ENCODE measurements at regions not wholly inside any gene's neighbourhood (a gene's known extent, or its start where the extent isn't known, plus 50 kb on each side); places are given as distances from the start of the nearest gene placed in this dataset.

DNA sequence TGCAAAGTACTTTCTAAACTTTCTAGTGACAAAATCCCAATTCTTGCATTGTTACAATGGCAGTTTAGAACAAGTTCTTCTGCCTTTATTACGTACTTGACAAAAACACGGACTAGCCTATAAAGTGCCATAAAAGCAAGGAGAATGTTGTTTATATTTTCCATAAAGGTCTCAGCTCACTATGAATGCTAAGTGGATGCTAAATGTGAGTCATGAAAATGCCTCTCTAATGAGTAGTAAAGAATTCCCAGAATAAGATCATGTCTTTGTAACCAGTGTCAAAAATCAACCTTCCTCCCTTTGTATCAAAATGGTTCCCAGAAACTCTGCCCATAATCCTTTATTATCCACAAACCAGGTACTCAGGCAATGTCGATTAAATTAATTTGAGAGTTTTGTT, 539.8 kb upstream of the SLIT2 start:
- DNase-seq (ENCODE audit: low read depth) = peak; percentile 54

GRCh38 chr4:19707876-19708275, 543.8 kb upstream of the SLIT2 start:
- DNase-seq (ENCODE audit: low read depth) = no peak

DNA sequence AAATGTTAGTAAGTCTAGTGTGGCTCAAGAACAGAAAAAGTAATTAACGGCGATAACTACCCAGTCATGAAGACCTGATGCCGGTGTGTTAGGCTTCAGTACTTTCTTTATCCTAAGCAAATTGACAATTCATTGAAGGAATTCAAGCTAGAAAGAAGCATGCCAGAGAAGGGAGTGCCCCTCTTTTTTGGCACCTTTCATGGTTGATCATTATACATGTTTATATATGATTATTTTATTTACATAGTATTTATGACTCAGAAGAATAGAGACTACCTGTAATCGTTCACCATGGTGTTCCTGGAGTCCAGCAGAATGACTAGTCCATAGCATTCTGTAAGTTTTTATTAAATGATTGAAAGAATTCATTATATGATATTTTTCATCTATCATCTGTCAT, 548.3 kb upstream of the SLIT2 start:
- DNase-seq (ENCODE audit: low read depth) = no peak

DNA sequence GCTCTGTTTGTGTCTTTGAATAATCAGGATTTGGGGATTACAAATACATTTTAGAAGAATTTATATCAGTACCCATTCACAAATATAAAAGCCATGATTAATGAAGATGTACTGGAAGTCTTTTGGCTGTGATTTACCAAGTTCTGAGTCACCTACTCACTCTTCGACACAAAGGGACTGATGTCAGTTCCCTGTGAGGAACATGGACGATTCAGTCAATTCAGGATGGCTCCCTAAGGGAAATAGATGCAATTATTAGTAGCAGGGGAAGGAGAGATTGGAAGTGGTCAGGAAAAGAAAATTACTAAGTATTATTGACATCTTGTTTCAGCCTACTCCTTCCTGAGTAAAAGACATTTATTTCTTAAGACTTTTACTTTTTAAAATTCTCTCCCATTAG, 550.7 kb upstream of the SLIT2 start:
- no peak for DNase-seq (ENCODE audit: low read depth)

- DNase-seq (ENCODE audit: low read depth) = no peak
These were observed 552.7 kb upstream of the SLIT2 start for GRCh38 chr4:19698961-19699360.

- DNase-seq (ENCODE audit: low read depth) = no peak
These were observed 556.9 kb upstream of the SLIT2 start for GRCh38 chr4:19694812-19695211.

DNA sequence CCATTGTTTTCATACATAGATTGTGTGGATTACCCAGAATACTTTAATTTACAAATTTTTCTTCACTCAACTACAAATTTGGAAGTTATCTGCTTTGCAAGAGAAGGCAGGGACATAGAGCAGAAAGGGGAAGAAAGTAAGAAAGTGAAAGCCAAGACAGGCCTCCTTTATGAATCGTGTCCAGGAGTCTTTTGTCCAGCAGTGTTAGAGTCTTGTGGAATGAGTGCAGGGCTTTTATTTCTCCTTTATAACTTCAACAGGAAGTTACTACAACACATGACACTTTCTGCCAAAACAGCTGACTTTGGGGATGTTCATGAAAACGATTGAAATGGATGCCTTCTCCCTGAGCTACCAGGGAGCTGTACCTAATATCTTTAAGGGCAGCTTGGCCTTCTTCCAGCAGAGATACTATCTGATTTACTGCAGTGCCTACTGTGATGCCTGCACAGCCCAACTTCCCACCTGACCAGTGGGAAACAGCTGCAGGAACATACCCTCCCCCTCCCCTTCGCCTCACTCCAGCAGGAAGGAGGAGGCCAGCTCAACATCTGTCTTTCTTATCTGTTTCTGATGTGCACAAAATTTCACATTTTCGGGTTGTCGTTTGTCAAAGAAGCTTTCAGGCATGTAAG, 557.7 kb upstream of the SLIT2 start:
- no peak for DNase-seq (ENCODE audit: low read depth)

DNA sequence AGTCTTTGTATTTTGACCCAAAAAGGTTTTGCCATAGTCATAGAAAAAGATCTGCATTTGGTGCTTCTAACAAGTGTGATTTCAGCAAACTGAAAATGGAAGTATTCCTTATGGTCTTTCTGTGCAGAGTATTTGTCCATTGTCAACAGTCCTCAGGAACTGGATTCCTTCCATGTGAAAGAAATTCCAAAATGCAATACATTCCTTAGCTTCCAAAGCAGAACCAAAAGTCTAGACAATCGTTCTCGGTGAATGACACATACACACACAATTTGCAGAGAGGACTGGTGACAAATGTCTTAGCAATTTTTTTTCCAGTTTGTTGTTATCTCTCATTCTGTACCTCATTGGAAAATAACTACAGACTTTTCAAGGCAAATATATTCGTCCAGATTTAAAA, 562.2 kb upstream of the SLIT2 start:
- DNase-seq (ENCODE audit: low read depth) = peak; percentile 86

DNA sequence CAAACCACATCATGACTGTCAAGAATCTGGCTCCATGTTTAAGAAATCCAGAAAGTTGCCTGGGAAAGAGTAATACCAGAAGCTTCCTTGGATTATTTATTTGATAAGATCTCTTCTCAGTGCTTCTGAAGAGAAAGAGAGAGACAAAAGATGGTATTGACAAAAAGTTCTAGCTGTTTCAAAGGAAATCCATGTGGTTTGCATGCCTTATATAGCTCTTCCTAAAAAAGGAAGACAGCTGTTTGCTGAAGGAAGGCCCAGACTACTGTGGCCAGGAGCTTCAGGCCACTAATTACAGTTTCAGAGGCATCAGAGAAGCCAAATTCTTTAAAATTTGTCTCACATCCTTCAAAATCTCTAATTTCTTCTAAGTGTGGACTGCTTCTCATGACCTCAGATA, 565.2 kb upstream of the SLIT2 start:
- DNase-seq (ENCODE audit: low read depth) = no peak

DNA sequence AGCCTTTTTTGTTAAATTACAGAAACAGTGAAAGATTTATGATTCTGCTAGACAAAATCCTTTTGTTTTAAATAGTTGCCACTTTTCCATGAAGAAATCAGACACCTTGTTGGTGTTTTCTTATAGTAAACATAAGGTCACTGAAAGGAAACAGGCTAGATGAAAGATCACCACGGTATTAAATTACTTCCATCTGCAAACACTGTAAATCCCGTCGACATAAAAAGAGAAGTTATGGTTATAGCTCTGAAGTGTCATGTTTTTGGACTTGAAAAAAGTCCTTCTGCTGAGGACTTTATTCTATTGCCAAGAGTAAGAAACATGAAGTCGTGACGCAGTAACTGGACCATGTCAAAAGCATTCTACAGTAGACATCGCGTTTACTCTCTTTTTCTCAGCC, 567.6 kb upstream of the SLIT2 start:
- DNase-seq (ENCODE audit: low read depth) = peak; percentile 39

DNA sequence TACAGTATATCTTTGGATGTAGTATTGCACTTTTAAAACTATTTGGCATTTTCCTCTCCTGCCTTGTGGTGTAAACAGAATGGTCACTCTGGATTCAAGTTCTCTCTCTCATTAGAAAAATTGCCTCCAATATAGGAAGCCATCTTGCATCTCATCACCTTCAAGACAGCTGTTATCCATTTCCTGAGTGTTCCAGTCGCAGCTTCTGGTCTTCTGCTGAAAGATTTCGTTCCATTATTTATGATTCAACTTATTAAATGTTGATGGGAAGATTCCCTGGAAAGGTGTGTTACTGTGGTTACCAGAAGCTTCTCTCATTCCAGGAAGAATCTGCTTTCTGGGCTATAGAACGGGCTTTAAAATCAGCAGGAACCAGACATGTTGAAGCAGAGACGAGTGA, 568.3 kb upstream of the SLIT2 start:
- no peak for DNase-seq (ENCODE audit: low read depth)

- no peak for DNase-seq (ENCODE audit: low read depth)
These were observed 574.5 kb upstream of the SLIT2 start for GRCh38 chr4:19677211-19677610.

DNA sequence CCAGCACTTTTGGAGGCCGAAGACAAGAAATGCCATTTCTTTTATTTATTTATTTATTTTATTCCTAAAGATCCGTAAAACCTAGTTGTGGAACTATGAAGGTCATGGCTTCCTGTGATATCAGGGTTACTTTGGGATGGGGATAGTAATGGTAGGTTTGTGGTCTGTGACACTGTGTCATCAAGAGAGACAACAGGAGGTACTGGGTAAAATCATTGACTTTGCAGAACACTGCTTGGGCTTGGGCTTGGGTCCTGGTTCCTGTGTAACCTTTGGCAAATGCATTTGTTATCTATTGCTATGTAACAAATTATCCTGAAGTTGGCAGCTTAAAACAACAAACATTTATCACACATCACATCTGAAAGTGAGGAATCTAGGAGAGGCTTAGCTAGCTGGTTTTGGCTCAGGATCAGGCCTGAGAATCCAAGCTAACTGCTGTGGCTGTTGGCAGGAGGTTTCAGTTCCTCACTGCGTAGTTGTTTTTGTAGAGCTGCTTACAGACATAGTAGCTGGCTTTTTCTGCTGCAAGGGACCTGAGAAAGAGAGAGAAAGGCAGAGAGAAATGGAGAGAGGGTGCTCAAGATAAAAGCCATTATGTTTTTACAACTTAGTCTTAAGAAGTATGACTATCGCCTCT, 576.4 kb upstream of the SLIT2 start:
- no peak for DNase-seq (ENCODE audit: low read depth)

GRCh38 chr4:19659101-19659500, 592.6 kb upstream of the SLIT2 start:
- DNase-seq (ENCODE audit: low read depth) = no peak

DNA sequence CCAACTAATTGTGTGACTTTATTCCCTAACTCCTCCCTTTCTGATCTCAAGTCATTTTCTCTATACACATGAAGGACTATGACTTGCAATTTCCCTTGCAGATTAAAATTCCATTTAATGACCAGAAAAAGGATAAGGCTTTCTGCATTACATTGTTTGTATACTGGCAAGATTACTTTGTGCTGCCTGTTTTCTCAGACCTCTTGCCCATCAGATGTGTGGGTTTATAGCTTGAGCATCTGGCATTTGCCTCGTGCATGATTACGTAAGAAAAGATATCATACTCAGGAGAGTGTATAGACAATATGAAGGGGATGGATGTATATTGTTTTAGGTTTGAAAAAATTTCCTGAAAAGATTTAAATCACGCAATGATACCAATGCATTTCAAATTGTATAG, 593.8 kb upstream of the SLIT2 start:
- no peak for DNase-seq (ENCODE audit: low read depth)

GRCh38 chr4:19655666-19656065, 596.0 kb upstream of the SLIT2 start:
- no peak for DNase-seq (ENCODE audit: low read depth)

- DNase-seq (ENCODE audit: low read depth) = no peak
These were observed 600.5 kb upstream of the SLIT2 start for GRCh38 chr4:19650903-19651864.

DNA sequence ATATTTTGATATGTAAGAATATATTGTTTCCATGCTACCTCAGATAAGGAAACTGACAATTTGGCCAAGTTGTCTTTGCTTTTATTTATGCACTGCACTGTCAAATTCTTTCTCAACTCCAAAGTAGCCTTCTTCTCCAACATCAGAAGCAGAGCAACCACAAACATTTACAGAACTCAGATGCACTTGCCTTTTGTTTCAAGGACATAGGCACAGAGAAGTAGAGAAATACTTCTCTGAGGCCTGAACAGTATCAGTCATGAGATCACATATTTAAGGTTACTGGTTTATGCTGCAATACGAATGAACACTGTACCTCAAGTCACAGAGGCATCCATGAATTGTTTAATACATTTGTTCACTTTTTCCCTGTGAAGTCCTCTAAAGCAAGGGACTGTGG, 606.1 kb upstream of the SLIT2 start:
- no peak for DNase-seq (ENCODE audit: low read depth)

DNA sequence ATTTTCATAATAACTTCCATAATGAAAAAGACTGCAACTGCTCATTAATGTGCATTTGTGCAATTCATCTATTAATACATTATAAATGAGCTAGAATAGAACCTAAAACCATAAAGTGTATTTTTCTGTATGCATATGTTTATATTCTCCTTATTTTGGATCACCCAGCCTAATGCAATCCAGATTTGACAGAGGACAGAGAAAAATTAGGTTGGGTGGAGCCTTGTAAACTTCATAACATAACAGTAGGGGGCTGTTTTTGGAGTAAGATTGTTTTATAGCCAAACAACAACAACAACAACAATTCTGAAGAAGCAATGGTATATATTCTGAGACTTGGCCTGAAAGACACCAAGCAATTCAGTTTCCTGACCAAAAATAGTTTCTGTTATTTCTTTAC, 615.3 kb upstream of the SLIT2 start:
- no peak for DNase-seq (ENCODE audit: low read depth)

- DNase-seq (ENCODE audit: low read depth) = no peak
These were observed 619.9 kb upstream of the SLIT2 start for GRCh38 chr4:19631814-19632213.

DNA sequence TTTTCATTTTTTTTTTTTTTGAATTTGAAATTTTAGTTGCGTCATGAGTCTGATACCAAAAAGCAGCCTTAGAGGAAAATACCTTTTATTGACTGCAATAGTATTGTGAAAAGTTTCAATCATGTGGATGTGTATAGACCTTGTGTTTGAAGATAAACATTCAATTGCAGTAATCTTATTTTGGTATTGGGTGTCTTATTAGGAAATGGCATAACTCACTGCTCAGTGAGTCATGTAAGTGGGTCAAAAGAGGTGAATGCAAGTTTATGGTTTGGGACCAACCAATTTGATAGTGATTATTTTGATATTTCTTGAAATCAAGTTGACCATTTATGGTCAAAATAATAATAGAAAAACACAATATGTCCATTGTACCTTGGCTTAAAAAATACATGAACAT, 627.8 kb upstream of the SLIT2 start:
- DNase-seq (ENCODE audit: low read depth) = no peak

DNA sequence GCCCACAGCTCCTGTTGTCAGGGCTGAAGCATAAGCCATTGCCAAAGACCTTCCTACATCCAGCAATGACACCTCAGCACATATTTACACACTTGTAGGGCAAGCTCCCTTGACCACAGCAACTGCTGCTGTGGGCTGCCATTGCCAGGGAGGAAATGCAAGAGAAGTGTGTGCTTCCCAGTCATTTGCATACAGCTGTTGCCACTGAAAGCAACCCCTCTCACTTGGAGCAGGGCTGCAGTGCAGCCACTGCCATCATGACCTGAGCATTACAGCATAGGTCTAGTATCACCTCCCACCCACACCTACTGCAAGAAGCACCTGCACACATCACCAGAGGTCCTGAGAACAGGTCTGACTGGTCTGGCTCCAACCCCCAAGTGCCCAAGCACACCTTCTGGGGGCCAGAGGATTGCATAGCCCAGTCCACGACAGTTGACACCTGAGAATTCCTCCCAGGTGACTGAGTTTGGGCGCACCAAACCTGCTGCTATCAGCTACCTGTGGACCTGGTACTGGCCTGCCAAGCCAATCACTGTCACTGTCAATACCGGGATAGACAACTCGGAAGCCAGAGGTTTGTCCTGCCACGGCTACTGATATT, 636.5 kb upstream of the SLIT2 start:
- no peak for DNase-seq (ENCODE audit: low read depth)

GRCh38 chr4:19614171-19614570, 637.5 kb upstream of the SLIT2 start:
- DNase-seq (ENCODE audit: low read depth) = no peak

Measured in GM04503 (cell line).